Stimulated activated CD4-positive, alpha-beta T cell treated with anti-CD3 and anti-CD28 coated beads, TNF-alpha, amount 100 ng/mL, for 4 hours (primary cell): ENCODE measurements at regions not wholly inside any gene's neighbourhood (a gene's known extent, or its start where the extent isn't known, plus 50 kb on each side); places are given as distances from the start of the nearest gene placed in this dataset.
"Not testable (repeated sequence)": the region's sequence is repeated elsewhere in the genome, so short reads cannot be mapped to it uniquely, and the experiment has no call there.

Source experiments
- DNase-seq, 3 experiments: peaks; one replicate each; pipeline ENCODE4 v3.0.0-alpha.2; 2020; ENCODE audit warnings: low read depth in 3 of 3

DNA sequence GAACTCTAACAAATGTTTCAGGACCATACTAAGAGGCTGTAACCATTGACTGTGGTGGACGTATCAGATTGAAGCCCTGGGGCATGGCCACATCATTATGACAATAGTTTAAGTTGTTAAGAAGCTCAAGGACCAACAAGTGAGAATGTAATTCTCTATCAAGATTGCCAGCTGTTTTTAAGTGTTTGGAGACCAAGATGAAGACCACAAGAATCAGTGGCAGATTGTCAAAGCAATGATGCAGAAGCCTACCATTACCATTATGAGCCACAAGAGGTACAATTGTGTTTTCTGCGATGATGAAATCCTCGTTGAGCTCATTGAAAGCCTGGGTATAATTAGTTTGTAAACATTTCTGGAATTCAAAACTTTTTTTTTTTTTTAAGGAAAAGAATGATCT, 261.1 kb upstream of the ZEB2 start:
- DNase-seq: no peak

DNA sequence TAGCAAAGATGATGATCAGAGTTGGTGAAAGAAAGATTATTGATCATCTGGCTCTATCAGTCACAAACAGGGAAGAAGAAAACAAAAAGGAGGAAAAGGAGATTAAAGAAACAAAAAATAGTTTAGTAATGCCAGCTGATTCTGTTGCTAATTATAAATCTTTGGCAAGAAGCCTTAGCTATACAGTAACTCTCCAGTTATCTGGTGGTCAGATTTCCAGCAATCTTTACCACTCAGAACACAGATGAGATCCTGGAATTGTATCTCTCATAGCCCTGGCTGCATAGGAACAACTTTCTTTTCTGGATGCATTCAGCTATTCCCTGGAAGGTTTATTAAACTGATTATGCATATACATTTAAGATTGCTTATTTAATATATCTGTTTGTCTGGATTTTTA, 256.8 kb upstream of the ZEB2 start:
- no peak for DNase-seq

DNA sequence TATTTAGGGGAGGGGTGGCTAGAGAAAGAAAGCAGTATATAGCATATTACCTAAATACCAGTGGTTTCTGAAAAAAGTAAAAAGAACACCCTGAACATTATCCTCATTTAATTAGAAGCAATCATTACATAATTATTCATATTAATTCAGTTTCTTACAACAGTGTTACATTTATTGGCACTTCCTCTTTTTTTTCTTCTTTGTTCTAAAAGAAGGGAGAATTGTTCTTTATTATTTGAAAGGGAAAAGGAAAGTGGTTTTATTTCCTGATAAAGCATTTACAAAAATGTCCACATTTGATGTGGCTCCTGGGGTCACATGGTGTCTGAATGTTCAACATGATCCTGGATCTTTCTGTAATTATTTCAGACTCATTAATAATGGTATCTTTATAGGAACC, 254.9 kb upstream of the ZEB2 start:
- no peak for DNase-seq

DNA sequence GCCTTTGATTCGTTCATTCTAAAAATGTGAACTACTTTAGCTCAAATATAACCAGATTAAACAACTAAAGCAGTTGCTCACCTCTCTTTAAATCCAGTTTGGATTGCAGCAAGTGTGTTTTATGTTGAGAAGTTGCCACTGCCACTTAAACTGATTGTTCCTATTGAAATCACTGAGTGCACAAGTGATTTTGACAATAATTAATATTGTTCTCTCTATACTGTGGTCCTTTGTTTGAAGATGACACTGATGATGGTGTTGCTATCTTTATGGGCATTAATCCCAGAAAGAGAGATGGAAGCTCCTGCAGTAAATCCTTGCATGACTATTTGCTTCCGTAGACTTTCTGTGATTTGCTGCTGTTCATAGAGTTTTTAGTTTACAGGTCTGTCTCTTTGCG, 251.4 kb upstream of the ZEB2 start:
- DNase-seq: no peak

DNA sequence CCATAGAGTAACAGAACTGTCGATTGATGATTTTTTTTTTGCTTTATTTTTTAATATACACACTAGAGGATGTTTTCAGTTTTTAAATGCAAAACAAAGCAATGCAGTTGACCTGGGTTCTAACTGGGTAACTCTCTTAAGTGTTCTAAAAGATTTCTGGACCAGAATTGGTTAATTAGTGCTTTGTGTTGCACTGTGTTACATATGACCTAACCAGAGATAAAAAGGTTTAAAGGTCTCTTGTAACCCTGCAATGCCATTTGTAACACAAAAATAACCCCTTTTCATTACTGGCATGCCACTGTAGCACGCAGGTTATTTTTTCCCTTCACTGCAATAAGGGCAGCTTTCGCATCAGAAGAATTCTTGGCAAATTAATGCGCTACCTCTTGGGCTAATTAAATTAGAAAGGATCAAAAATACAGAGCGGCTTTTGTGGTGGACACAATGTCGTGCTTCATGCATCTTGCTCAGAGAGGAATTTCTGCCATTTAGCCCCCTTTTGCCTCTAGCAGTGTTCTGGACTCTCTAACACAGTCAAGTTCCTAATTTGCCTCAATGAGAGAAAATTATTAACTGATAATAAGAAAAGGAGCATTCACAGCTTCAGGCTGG, 250.8 kb upstream of the ZEB2 start:
- DNase-seq: no peak

DNA sequence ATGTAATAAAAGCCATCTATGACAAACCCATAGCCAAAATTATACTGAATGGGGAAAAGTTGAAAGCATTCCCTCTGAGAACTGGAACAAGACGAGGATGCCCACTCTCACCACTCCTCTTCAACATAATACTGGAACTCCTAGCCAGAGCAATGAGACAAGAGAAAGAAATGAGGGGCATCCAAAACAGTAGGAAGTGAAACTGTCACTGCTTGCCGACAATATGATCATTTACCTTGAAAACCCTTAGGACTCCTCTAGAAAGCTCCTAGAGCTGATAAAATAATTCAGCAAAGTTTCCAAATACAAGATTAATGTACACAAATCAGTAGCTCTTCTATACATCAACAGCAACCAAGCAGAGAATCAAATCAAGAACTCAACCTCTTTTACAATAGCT, 241.0 kb upstream of the ZEB2 start:
- DNase-seq: not testable (repeated sequence)

DNA sequence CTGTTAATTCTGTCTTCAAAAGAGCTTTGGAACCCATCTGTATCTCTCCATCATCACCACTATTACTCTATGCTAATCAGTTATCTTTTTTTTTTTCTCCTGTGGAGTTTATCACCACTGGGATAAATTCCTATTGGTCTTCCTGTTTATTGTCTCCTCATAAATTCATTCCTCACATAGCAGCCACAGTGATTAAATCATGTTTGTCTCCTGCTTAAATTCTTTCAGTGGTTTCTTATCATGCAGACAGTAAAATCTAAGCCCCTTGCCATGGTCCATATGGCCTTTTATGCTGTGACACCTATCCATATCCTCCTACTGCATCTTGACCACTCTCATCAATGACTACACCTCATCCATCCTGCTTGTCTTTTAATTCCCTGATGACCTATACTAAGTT, 239.8 kb upstream of the ZEB2 start:
- DNase-seq: no peak

DNA sequence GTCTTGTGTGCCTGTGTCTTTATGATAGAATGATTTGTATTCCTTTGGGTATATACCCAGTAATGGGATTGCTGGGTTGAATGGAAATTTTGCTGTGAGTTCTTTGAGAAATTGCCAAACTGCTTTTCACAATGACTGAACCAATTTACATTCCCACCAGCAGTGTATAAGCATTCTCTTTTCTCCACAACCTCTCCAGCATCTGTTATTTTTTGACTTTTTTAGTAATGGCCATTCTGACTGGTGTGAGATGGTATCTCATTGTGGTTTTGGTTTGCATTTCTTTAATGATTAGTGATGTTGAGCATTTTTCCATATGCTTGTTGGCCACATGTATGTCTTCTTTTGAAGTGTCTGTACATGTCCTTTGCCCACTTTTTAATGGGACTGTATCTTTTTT, 238.3 kb upstream of the ZEB2 start:
- not testable (repeated sequence) for DNase-seq

DNA sequence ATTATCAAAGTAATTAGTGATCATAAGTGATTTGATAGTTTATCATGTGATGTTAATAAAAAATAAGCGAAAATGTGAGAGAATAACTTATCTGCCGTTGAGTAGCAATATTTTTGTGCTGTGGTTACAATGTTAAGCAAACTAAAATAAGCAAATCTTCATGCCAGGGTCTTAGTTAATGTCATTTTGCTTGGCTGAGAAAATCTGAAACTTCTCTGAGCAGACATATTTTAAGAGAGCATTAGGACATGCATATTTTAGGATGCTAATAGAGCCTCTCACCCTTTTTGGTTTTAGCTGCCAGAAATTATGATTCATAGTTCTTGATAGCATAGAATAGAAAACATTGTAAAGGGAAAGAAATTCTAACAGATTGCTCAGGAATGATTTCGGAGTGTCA, 233.5 kb upstream of the ZEB2 start:
- no peak for DNase-seq

DNA sequence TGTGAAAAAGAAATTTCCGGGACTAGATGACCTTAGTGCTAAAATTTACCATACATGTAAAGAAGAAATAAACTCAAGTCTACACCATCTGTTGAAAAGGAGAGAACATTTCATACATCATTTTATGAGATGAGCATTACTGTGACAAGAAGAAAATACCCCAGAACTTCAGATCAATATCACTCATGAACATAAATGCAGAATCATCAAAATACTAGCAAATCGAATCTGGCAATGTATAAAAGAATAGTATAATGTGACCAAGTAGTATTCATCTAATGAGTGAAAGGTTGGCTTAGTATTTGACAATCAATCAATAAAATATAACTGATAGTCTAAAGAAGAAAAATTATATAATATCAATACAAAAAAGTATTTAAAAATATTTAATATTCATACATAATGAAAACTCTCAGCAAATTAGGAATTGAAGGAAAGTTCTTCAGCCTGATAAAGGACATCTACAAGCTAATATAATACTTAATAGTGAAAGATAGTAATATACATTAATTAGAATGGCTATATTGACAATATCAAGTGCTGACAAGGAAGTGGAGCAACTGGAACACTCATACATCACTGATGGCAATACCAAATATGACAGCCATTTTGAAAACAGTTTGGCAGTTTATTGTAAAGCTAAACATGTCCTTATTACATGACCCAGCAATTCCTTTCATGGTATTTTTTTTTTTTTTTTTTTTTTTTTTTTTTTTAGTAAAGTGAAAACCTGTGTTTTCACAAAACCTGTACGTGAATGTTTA, 231.4 kb upstream of the ZEB2 start:
- no peak for DNase-seq

DNA sequence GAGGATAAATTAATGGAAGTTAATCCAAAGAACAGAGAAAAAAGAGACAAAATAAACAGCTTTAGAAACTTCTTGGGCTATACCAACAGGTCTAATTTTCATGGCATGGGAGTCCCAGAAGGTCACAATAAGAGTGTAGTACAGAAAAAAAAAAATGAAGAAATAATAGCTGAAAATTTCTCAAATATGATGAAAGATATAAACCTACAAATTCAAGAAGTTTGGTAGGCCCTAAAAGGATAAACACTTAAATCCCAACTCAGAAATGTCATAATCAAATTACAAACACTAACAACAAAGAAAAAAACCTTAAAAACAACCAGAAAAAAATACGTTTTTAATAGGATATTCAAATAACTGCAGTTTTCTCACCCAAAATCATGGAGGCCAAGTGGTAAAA, 229.3 kb upstream of the ZEB2 start:
- no peak for DNase-seq

DNA sequence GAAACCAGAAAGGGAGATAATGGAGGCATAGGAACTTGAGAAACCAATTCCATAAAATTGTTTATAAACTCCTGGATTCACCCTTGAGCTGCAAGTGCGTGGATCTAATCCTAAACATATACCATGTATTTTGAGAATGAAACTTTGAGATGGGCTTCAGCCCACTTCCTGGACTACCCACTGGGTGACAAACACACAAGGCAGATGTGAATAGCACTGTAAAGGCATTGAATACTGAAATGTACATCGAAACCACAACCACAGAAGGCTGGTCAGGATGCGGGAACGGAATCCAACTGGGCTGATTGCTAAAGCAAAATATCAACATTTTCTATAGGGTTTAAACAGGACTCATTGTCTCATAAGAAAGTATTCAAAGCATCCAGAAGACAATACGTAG, 228.5 kb upstream of the ZEB2 start:
- no peak for DNase-seq

DNA sequence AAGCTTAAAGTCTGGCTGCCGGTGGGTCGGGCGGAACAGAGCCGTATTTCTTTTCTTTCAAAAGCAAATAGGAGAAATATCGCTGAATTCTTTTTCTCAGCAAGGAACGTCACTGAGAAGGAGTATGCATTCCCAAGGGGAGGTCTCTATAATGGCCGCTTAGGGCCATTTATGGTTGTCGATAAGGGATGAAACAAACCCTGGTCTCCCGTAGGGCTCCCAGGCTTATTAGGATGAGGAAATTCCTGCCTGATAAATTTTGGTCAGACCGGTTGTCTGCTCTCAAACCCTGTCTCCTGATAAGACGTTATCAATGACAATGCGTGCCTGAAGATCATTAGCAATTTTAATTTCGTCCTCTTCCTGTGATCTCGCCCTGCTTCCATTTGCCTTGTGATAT, 227.7 kb upstream of the ZEB2 start:
- no peak for DNase-seq

DNA sequence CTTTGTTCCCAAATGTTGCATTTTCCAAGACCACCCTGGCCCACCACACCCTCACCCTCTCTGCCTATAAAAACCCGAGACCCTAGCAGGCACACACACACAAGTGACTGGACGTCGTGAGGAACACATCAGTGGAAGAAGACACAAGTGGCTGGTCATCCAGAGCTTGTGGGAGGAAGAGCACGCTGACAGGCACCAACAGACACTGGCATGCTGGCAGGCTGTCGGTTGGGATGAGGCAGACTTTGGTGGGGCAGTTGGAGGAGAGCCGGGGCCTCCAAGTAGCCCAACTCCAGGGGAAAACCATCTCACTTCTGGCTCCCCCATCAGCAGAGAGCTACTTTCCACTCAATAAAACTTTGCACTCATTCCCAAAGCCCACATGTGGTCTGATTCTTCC, 225.5 kb upstream of the ZEB2 start:
- DNase-seq: no peak

DNA sequence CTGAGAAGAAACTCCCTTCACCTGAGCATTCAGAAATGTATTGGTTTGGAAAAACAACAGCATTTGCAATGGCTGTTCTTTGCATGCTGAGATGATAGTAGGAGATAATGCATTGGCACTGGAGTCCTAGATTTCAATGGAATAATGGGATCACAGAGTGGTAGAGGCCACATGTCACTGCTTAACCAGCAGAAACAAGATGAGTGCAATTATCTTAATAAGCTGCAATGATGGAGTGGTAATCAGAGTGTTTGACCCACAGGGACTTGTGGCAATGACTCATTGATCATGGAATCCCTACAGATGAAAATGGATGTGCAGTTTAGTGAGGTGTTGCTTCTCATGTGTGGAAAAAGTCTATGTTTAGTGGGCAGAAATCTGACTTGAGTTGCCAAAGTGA, 218.8 kb upstream of the ZEB2 start:
- DNase-seq: no peak

DNA sequence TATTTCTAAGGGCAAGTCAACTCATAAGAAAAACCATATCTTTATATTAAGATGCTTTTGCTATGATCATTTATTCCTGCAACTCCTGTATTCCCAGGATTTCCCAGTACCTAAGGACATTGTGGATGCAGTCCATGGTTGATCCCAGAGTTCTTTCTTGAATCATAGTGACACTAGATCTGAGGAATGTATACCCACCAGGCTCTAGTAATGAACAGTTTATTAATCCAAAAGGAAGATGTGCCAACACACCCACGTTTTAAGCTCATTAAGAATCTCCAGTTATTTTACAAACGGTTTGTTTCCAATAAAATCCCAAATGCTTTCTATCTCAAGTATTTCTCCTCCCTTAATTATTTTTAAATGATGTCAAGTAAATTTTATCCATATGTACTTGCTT, 210.8 kb upstream of the ZEB2 start:
- DNase-seq: no peak

DNA sequence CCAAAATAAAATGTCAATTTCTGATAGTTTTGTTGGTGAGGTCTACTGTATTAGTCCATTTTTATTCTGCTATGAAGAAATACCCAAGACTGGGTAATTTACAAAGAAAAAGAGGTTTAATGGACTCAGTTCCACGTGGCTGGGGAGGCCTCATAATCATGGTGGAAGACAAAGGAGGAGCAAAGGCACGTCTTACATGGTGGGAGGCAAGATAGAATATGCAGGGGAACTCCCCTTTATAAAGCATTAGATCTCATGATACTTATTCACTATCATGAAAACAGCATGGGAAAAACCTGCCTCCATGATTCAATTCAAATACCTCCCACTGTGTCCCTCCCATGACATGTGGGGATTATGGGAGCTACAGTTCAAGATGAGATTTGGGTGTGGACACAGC, 204.5 kb upstream of the ZEB2 start:
- DNase-seq: not testable (repeated sequence)

DNA sequence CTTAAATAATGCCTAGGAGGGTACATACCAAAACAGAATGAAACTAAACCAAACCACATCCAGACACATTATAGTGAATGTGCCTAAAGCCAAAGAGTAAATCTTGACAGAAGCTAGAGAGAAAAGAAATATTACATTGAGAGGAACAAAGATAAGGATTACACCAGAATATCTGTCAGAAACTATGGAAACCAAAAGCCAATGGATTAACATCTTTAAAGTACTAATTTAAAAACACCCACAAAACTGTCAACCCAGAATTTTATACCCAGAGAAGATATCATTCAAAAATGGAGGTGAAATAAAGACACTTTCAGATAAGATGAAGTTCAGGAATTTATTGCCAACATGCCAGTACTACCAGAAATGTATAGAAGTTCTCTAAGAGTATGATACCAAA, 198.5 kb upstream of the ZEB2 start:
- DNase-seq: no peak

DNA sequence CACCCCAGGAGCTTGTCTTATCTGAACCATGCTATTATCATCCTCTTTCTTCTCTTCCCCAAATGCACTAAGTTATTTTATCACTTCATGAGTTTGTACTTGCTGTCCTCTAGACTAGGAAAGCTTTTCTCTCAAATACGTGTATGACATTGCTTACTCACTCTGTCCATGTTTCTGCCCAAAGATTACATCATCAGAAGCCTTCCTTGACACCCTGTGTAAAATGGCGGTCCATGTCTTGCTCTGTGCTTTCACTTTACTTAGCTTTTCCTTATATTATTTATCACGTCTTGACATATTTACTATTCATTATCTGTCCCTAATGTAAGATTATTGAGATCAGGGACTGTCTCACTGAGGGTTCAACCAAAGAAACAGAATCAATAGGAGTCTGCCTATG, 196.1 kb upstream of the ZEB2 start:
- DNase-seq: no peak

DNA sequence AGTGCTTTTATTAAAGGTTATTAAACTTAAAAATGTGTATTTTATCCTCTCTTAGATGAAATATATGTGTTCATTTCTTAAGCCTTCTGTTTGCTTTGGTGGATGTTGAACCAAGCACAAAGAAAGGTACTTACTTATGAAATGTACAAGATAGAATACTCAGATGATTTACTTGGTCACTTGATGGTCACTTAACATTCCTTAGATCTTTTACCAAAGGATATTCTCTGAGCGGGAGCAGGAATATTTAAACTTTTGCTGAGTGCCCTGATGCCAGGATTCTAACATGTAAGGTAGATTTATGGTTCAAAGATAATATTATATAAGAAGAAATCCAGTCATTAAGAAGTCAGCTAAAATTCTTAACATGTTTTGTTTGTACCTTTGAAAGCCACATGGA, 193.5 kb upstream of the ZEB2 start:
- DNase-seq: no peak

DNA sequence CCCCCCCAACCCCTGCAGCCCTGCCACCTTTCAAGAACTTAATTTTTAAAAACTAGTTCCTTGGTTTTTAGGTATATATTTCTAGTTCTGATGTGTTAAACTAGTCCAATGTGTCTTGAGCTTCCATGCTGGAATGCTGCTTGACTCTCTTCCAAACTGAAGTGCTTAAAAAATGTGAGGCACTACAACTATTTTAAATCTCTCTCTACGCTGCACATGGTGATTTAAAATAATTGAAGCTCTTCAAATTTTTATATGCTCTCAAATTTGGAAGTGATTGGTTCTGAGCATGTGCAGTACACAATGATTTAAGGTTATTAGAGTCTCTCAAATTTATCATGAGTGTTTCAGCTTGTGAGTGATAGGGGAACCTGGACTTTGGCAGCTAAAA, 192.6 kb upstream of the ZEB2 start:
- DNase-seq: no peak

DNA sequence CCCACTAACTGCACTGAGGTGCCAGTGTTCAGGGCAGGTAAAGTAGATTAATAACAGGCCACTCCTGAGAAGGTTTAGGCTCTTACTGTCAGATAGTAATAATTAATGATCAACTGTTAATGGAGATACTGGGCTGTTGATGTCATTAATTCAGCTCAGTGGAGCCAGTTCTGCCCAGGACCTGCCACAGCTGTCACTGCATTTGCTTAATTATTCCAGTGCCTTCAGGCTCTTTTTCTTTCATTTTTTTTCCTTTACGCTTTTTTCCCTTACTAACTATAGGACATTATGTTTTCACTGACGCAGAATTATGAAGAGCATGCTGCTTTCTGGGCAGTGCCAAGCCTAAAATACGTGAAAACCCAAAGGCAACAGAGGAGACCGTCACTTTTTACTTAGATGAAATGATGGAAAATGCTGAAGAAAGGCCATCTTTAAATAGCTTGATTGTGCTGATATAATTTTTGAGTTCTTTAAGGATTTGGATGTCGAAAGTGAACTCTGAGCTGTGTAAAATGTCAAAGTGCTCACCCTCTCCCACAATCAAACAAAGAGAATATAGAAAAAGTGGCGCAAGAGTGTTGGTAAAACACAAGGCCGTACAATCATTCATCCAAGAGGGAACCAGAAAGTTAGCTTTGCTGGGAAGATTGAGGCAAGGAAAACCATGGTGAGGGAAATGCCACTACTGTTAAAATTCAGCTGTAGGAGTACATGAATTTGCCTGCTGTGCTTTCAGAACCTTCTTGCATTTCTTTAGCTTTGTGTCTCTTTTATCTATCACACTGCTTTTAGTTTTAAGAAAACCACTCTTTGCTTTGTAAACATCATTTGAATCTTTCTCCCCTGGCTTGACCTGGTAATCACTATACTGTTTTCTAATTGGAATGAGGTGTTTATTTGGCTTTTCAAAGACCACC, 192.0 kb upstream of the ZEB2 start:
- DNase-seq: no peak

DNA sequence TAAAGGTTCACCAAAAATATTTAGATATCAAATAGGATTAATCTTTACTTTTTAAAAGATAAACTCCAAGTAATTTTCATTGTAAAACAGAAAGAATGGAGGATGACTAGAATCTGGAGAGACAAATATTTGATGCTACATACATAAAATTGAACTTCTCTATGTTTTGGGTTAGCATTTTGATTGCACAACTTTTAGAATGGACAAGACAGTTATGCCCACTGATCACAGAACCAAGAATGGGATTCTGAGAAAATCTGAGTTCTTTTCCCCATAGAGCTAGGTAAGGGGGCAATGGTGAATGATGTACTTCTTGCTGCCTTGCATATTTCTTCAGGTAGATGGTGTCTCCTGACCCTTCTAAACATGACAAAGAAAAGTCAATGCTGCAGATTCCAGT, 191.2 kb upstream of the ZEB2 start:
- DNase-seq: no peak
